SU-DHL-6 (cell line): ENCODE measurements at regions not wholly inside any gene's neighbourhood (a gene's known extent, or its start where the extent isn't known, plus 50 kb on each side); places are given as distances from the start of the nearest gene placed in this dataset.

Experiments
- H2AFZ ChIP-seq: fragments of 200-600 bp; sonication (generic); 2 replicates; pipeline ENCODE4 v1.6.1; 2014; ENCODE audit warnings: low read depth, mild to moderate bottlenecking, moderate library complexity, mixed read lengths, antibody characterized with exemption, low read length; ENCODE audit not compliant: severe bottlenecking
- H3F3A ChIP-seq: fragments of 200-600 bp; shearing (Covaris generic); 2 replicates; pipeline ENCODE4 v1.6.0; 2016; ENCODE audit warnings: antibody characterized with exemption, mild to moderate bottlenecking; ENCODE audit not compliant: insufficient read depth
- H3K27ac ChIP-seq: fragments of 200-600 bp; sonication (generic); 2 replicates; pipeline ENCODE4 v1.5.1; 2016; ENCODE audit warnings: low read depth, mild to moderate bottlenecking, low read length, moderate library complexity, mixed read lengths
- H3K27me3 ChIP-seq: fragments of 200-600 bp; sonication (generic), shearing (Covaris generic); 2 replicates; pipeline ENCODE4 v1.6.0; 2014; ENCODE audit warnings: mild to moderate bottlenecking, low read length
- H3K36me3 ChIP-seq: fragments of 200-600 bp; sonication (generic); 2 replicates; pipeline ENCODE4 v1.6.1; 2014; ENCODE audit warnings: mild to moderate bottlenecking, low read length, mixed read lengths
- H3K4me2 ChIP-seq: fragments of 300-600, 200-600 bp; shearing (Covaris generic), sonication (generic); 2 replicates; pipeline ENCODE4 v1.6.0; 2014; ENCODE audit warnings: low read length, low read depth, mild to moderate bottlenecking; ENCODE audit not compliant: poor library complexity, severe bottlenecking
- H3K4me3 ChIP-seq: fragments of 200-600 bp; sonication (generic); 2 replicates; pipeline ENCODE4 v1.5.1; 2014; ENCODE audit warnings: antibody characterized with exemption, low read length, mild to moderate bottlenecking, mixed read lengths; ENCODE audit not compliant: insufficient read depth, poor library complexity, severe bottlenecking
- H3K79me2 ChIP-seq: fragments of 200-600 bp; sonication (generic); 2 replicates; pipeline ENCODE4 v1.6.1; 2014; ENCODE audit warnings: mild to moderate bottlenecking, low read length, moderate library complexity; ENCODE audit not compliant: insufficient read depth
- H3K9ac ChIP-seq: fragments of 200-600 bp; sonication (generic); 2 replicates; pipeline ENCODE4 v1.7.0; 2014; ENCODE audit warnings: mild to moderate bottlenecking, low read length
- H3K9me2 ChIP-seq: fragments of 200-600 bp; sonication (generic); replicated peaks from 2 replicates; pipeline ENCODE4 v1.6.1; 2014; ENCODE audit warnings: low read length; ENCODE audit not compliant: insufficient read depth
- H3K9me3 ChIP-seq: fragments of 200-600 bp; sonication (generic); 2 replicates; pipeline ENCODE4 v1.6.1; 2014; ENCODE audit warnings: low read length, mixed read lengths; ENCODE audit not compliant: insufficient read depth
- H4K20me1 ChIP-seq: fragments of 200-600 bp; sonication (generic); 2 replicates; pipeline ENCODE4 v1.6.1; 2014; ENCODE audit warnings: low read depth, mild to moderate bottlenecking, antibody characterized with exemption, low read length, moderate library complexity, mixed read lengths
- EZH2phosphoT487 ChIP-seq: fragments of 200-600 bp; sonication (generic), shearing (Covaris generic); conservative IDR thresholded peaks from 2 replicates; pipeline ENCODE4 v1.6.1; 2018; ENCODE audit warnings: mild to moderate bottlenecking, antibody characterized with exemption, low read length, moderate library complexity, mixed read lengths
- TF ChIP-seq, protein P1 (sequence below): fragments of 200-600 bp; sonication (generic); IDR thresholded peaks from one replicate; pipeline ENCODE4 v1.5.1; 2017; ENCODE audit warnings: antibody characterized with exemption, mild to moderate bottlenecking, low read length, moderate library complexity; ENCODE audit not compliant: insufficient read depth, poor library complexity, severe bottlenecking

DNA sequence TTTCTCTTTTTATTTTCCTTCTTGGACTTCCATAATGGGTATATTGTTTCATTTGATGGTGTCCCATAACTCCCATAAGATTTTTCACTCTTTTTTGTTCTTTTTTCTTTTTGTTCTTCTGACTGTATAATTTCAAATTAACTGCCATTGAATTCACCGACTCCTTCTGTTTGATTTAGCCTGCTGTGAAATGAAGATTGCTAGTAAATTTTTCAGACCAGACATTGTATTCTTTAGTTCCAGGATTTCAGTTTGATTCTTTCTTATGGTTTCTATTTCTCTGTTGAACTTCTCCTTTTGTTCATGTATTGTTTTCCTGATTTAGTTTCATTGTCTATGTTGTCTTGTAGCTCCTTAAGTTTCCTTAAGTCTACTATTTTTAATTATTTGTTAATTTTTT lies 87.6 kb upstream of the SPOPL start:
- Histone ChIP-seq H3K9me3 (peaks cover 4% of the 10 kb centered on the region; the same call in 1 of the 2 replicates), H3K27me3 (no peaks in the 10 kb centered on the region), H3K79me2 (no peaks in the 10 kb centered on the region), H3F3A (no peaks in the 10 kb centered on the region), H2AFZ (no peak overlapping the region), H3K27ac (no peak overlapping the region), H3K36me3 (no peaks in the 10 kb centered on the region), H3K9ac (no peak overlapping the region), H3K4me2 (no peak overlapping the region), H3K9me2 (no peaks in the 10 kb centered on the region), H3K4me3 (no peak overlapping the region), H4K20me1 (no peaks in the 10 kb centered on the region)
- TF ChIP-seq, protein P1, sequence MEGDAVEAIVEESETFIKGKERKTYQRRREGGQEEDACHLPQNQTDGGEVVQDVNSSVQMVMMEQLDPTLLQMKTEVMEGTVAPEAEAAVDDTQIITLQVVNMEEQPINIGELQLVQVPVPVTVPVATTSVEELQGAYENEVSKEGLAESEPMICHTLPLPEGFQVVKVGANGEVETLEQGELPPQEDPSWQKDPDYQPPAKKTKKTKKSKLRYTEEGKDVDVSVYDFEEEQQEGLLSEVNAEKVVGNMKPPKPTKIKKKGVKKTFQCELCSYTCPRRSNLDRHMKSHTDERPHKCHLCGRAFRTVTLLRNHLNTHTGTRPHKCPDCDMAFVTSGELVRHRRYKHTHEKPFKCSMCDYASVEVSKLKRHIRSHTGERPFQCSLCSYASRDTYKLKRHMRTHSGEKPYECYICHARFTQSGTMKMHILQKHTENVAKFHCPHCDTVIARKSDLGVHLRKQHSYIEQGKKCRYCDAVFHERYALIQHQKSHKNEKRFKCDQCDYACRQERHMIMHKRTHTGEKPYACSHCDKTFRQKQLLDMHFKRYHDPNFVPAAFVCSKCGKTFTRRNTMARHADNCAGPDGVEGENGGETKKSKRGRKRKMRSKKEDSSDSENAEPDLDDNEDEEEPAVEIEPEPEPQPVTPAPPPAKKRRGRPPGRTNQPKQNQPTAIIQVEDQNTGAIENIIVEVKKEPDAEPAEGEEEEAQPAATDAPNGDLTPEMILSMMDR: no peak
- TF ChIP-seq EZH2phosphoT487: no peak

DNA sequence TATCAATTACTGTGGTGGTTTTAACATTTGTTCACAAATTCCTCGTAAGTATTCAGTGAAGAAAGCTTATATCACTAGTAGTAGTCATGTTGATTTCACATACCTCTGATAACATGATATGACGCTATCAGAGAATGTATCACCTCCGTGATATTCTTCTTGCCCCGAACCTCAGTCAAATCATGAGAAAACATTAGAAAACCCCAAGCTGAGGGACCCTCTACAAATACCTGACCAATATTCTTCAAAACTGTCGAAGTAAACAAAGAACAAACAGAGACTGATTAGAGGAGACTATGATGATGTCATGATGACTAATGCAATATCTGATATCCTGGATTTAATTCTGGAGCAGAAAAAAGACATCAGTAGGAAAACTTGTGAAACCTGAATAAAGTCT lies 85.6 kb upstream of the SPOPL start:
- no peaks in the 10 kb centered on the region for H4K20me1 ChIP-seq
- no peaks in the 10 kb centered on the region for H3K36me3 ChIP-seq
- H3K27me3 ChIP-seq: no peaks in the 10 kb centered on the region
- no peaks in the 10 kb centered on the region for H3K9me2 ChIP-seq
- H3K9me3 ChIP-seq: peaks cover 4% of the 10 kb centered on the region; the same call in 1 of the 2 replicates
- H3F3A ChIP-seq: no peaks in the 10 kb centered on the region
- H3K4me3 ChIP-seq: no peak overlapping the region
- TF ChIP-seq, protein P1: no peak
- TF ChIP-seq EZH2phosphoT487: no peak
- no peak overlapping the region for H3K4me2 ChIP-seq
- no peak overlapping the region for H3K9ac ChIP-seq
- no peaks in the 10 kb centered on the region for H3K79me2 ChIP-seq
- H3K27ac ChIP-seq: no peak overlapping the region
- H2AFZ ChIP-seq: no peak overlapping the region

DNA sequence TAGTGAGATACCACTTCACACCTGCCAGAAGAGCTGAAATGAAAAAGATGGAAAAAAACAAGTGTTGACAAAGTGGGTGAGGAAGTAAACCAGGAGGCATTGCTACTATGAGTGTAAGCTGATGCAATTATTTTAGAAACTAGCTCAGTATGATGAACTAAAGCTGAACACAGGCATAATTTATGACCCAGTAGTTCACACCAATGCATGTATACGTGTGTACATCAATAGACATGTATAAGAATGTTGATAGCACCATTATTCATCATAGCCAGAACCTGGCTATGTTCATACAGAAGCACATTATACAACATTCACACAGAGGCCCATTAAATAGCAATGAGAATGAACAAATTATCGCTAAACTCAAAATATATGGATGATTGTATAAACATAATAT lies 83.1 kb upstream of the SPOPL start:
- H3F3A ChIP-seq: no peaks in the 10 kb centered on the region
- H3K4me3 ChIP-seq: no peak overlapping the region
- no peaks in the 10 kb centered on the region for H3K9me2 ChIP-seq
- H3K36me3 ChIP-seq: no peaks in the 10 kb centered on the region
- no peaks in the 10 kb centered on the region for H3K79me2 ChIP-seq
- TF ChIP-seq, protein P1: no peak
- TF ChIP-seq EZH2phosphoT487: no peak
- H3K9ac ChIP-seq: no peak overlapping the region
- no peaks in the 10 kb centered on the region for H3K27me3 ChIP-seq
- H4K20me1 ChIP-seq: no peaks in the 10 kb centered on the region
- H3K4me2 ChIP-seq: no peak overlapping the region
- peaks cover 4% of the 10 kb centered on the region; the same call in 1 of the 2 replicates for H3K9me3 ChIP-seq
- no peak overlapping the region for H2AFZ ChIP-seq
- no peak overlapping the region for H3K27ac ChIP-seq
